ENCODE measurements at regions not wholly inside any gene's neighbourhood (a gene's known extent, or its start where the extent isn't known, plus 50 kb on each side); places are given as distances from the start of the nearest gene placed in this dataset.

GRCh38 chr6:15804164-15805154 is 141.6 kb upstream of the DTNBP1 start:
- no peak for DNase-seq (ENCODE audit: low spot score)

GRCh38 chr6:15802466-15802865 is 139.6 kb upstream of the DTNBP1 start:
- no peak for DNase-seq (ENCODE audit: low spot score)

GRCh38 chr6:15801912-15802311 is 139.1 kb upstream of the DTNBP1 start:
- DNase-seq (ENCODE audit: low spot score), result no peak

- no peak for DNase-seq (ENCODE audit: low spot score)
Observed at GRCh38 chr6:15800841-15801617, 138.2 kb upstream of the DTNBP1 start.

- DNase-seq (ENCODE audit: low spot score), result no peak
Observed at GRCh38 chr6:15798533-15799255, 135.9 kb upstream of the DTNBP1 start.

- DNase-seq (ENCODE audit: low spot score), result no peak
Observed at GRCh38 chr6:15796844-15797243, 134.0 kb upstream of the DTNBP1 start.

- DNase-seq (ENCODE audit: low spot score), result no peak
Observed at GRCh38 chr6:15796130-15796771, 133.4 kb upstream of the DTNBP1 start.

- no peak for DNase-seq (ENCODE audit: low spot score)
Observed at GRCh38 chr6:15793826-15794225, 131.0 kb upstream of the DTNBP1 start.

- no peak for DNase-seq (ENCODE audit: low spot score)
Observed at GRCh38 chr6:15793288-15793687, 130.5 kb upstream of the DTNBP1 start.

GRCh38 chr6:15792842-15793241 is 130.0 kb upstream of the DTNBP1 start:
- DNase-seq (ENCODE audit: low spot score), result no peak

- DNase-seq (ENCODE audit: low spot score), result no peak
Observed at GRCh38 chr6:15791448-15792181, 128.8 kb upstream of the DTNBP1 start.

GRCh38 chr6:15790116-15790515 is 127.3 kb upstream of the DTNBP1 start:
- no peak for DNase-seq (ENCODE audit: low spot score)

- DNase-seq (ENCODE audit: low spot score), result no peak
Observed at GRCh38 chr6:15786846-15787245, 124.0 kb upstream of the DTNBP1 start.

- DNase-seq (ENCODE audit: low spot score), result no peak
Observed at GRCh38 chr6:15783484-15783883, 120.7 kb upstream of the DTNBP1 start.

GRCh38 chr6:15781890-15782289 is 119.1 kb upstream of the DTNBP1 start:
- no peak for DNase-seq (ENCODE audit: low spot score)

- DNase-seq (ENCODE audit: low spot score), result no peak
Observed at GRCh38 chr6:15781333-15781732, 118.5 kb upstream of the DTNBP1 start.

GRCh38 chr6:15780437-15780836 is 117.6 kb upstream of the DTNBP1 start:
- no peak for DNase-seq (ENCODE audit: low spot score)

GRCh38 chr6:15779726-15780125 is 116.9 kb upstream of the DTNBP1 start:
- no peak for DNase-seq (ENCODE audit: low spot score)

- no peak for DNase-seq (ENCODE audit: low spot score)
Observed at GRCh38 chr6:15776458-15776980, 113.7 kb upstream of the DTNBP1 start.

GRCh38 chr6:15775741-15776140 is 112.9 kb upstream of the DTNBP1 start:
- DNase-seq (ENCODE audit: low spot score), result no peak
